GM06990 (cell line): ENCODE measurements at regions not wholly inside any gene's neighbourhood (a gene's known extent, or its start where the extent isn't known, plus 50 kb on each side); places are given as distances from the start of the nearest gene placed in this dataset.

Experiments used
- DNase-seq: peaks from one replicate; pipeline ENCODE4 v3.0.0-alpha.2; 2011; ENCODE audit not compliant: insufficient read length; ENCODE audit errors: extremely low read depth
- H3K27me3 ChIP-seq: replicated peaks from 2 replicates; pipeline ENCODE4 v1.6.0; 2011; ENCODE audit warnings: low read length; ENCODE audit not compliant: control insufficient read depth, insufficient read depth
- H3K36me3 ChIP-seq: 2 replicates; pipeline ENCODE4 v1.5.1; 2011; ENCODE audit warnings: low read length; ENCODE audit not compliant: control insufficient read depth, insufficient read depth
- H3K4me3 ChIP-seq: replicated peaks from 2 replicates; pipeline ENCODE4 v1.5.1; 2011; ENCODE audit warnings: low read depth, mild to moderate bottlenecking, control low read depth, low read length
- TF ChIP-seq, protein P1 (sequence below): IDR thresholded peaks from 2 replicates; pipeline ENCODE4 v1.5.1; 2011; ENCODE audit warnings: low read length, control low read depth, mild to moderate bottlenecking, inconsistent platforms; ENCODE audit not compliant: insufficient read depth, poor library complexity, severe bottlenecking

- no peak overlapping the region for H3K4me3 ChIP-seq
- DNase-seq = no peak
- TF ChIP-seq, protein P1, sequence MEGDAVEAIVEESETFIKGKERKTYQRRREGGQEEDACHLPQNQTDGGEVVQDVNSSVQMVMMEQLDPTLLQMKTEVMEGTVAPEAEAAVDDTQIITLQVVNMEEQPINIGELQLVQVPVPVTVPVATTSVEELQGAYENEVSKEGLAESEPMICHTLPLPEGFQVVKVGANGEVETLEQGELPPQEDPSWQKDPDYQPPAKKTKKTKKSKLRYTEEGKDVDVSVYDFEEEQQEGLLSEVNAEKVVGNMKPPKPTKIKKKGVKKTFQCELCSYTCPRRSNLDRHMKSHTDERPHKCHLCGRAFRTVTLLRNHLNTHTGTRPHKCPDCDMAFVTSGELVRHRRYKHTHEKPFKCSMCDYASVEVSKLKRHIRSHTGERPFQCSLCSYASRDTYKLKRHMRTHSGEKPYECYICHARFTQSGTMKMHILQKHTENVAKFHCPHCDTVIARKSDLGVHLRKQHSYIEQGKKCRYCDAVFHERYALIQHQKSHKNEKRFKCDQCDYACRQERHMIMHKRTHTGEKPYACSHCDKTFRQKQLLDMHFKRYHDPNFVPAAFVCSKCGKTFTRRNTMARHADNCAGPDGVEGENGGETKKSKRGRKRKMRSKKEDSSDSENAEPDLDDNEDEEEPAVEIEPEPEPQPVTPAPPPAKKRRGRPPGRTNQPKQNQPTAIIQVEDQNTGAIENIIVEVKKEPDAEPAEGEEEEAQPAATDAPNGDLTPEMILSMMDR = no peak
- no peaks in the 10 kb centered on the region for H3K27me3 ChIP-seq
- no peaks in the 10 kb centered on the region for H3K36me3 ChIP-seq
Observed at GRCh38 chrX:144840616-144841015, 406.7 kb upstream of the SPANXN1 start.

DNA sequence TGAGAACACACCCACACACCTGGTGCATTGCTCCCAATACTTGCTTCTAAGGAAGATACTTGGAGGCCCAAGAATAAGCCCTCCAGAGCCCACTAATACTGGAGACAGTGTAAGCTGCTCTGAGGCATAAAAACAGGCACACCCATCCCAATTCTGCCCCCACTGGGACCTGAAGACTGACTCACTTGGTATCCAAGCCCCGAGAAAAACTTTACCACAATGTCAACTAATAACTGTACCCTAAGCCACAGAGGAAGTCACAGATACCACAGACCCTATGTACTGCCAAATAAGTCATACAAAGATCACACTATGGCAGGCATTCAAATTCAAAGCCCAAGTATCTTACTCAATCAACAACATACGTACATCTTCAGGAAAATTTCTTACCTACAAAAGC is 398.2 kb upstream of the SPANXN1 start:
- no peak overlapping the region for H3K4me3 ChIP-seq
- H3K36me3 ChIP-seq = no peaks in the 10 kb centered on the region
- no peaks in the 10 kb centered on the region for H3K27me3 ChIP-seq
- DNase-seq = no peak
- TF ChIP-seq, protein P1 = no peak

- no peaks in the 10 kb centered on the region for H3K36me3 ChIP-seq
- no peak overlapping the region for H3K4me3 ChIP-seq
- no peaks in the 10 kb centered on the region for H3K27me3 ChIP-seq
- DNase-seq = no peak
- TF ChIP-seq, protein P1 = peak; percentile 11
Observed at GRCh38 chrX:144896323-144896722, 351.0 kb upstream of the SPANXN1 start.

GRCh38 chrX:144901521-144901920 is 345.8 kb upstream of the SPANXN1 start:
- TF ChIP-seq, protein P1 = no peak
- Histone ChIP-seq H3K4me3 (no peak overlapping the region), H3K36me3 (no peaks in the 10 kb centered on the region), H3K27me3 (no peaks in the 10 kb centered on the region)
- no peak for DNase-seq

DNA sequence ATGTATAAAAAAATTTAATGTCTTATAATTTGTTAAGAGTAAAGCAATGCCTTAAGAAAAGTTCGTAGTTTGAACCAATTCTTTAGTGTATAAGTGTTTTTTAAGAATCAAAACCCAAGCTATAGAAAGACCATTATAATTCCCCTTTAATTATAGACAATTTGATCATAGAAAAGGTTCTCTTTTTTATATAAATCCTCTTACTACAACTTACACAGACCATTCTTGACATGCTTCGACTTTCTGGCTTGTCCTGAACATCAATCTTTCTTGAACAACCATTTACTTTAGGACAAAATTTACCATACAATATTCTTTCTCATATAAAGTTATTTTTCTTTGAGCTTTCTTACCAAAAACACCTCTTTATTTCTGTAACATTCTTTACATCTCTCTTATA is 330.5 kb upstream of the SPANXN1 start:
- no peaks in the 10 kb centered on the region for H3K27me3 ChIP-seq
- no peaks in the 10 kb centered on the region for H3K36me3 ChIP-seq
- no peak overlapping the region for H3K4me3 ChIP-seq
- DNase-seq = no peak
- TF ChIP-seq, protein P1 = no peak

DNA sequence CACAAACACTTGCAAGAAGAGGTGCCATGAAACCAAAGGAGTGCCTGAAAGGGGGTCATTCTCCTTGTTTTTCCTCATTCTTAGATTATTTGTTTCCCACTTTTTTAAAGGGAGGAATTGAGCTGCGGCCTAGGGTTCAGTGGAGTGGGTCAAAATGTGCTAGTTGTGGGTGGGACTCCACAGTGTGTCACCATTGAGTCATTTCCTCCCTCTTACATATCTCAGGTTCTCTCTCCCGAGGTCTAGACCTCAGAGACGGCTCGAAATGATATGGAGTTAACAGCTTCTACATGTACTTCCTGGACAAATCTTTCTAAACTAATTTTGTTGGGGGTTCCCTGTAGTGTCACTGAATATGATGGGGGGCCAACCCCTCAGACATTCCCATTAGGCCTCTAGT is 328.4 kb upstream of the SPANXN1 start:
- H3K36me3 ChIP-seq = no peaks in the 10 kb centered on the region
- DNase-seq = no peak
- H3K27me3 ChIP-seq = no peaks in the 10 kb centered on the region
- TF ChIP-seq, protein P1 = no peak
- H3K4me3 ChIP-seq = no peak overlapping the region
